GF-D8 (cell line): ENCODE measurements at regions not wholly inside any gene's neighbourhood (a gene's known extent, or its start where the extent isn't known, plus 50 kb on each side); places are given as distances from the start of the nearest gene placed in this dataset.
"Not testable (repeated sequence)": the region's sequence is repeated elsewhere in the genome, so short reads cannot be mapped to it uniquely, and the experiment has no call there.

ENCODE experiments used
- DNase-seq: peaks from one replicate; lab custom pipeline; 2025; lab: John Stamatoyannopoulos, UW

DNA sequence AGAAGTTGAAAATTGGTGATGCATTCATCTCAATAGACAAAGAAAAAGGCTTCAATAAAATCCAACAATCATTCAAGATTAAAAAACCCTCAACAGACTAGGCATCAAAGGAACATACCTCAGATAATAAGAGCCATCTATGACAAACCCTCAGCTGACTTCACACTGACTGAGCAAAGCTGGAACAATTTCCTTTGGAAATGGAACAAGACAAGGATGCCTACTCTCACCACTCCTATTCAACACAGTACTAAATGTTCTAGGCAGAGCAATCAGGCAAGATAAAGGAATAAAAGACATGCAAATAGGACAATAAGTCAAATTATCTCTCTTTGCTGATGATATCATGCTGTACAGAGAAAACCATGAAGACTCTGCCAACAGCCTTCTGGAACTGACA lies 1188.1 kb downstream of the DTWD2 start:
- no peak for DNase-seq

DNA sequence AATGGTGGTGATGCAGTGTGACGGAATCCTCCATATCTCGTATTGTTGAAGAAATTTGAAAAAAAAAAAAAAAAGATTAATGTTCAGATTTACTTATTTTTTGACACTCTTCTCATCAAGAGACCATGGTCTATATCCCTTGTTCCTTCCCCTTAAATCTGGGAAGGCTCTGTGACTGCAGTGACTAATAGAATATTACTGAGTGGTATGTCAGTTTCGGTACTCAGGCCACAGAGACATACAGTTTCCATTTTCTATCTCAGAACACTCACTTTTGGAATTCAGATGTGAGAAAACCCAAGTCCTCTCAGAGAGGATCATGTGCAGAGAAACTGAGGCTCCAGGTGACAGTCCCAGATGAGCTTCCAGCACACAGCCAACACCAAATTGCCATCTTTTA lies 1193.5 kb downstream of the DTWD2 start:
- no peak for DNase-seq

DNA sequence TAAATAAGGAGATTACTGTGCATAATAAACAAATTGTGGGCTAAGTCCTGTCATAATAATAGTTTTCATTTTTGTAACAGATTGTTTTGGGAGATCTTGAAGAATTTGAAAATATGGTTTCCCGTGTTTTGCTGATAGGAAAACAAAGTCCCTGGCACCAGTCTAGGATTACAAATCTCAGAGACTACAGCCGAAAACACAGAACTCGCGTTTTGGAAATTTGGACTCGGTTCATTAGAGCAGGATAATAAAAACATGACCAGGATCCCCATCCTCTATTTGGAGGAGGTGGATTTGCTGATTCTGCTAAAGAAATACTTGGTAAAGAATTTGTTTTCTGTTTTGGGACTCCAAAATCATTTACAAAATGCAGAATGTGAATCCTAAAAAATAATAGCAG lies 1194.4 kb downstream of the DTWD2 start:
- no peak for DNase-seq

DNA sequence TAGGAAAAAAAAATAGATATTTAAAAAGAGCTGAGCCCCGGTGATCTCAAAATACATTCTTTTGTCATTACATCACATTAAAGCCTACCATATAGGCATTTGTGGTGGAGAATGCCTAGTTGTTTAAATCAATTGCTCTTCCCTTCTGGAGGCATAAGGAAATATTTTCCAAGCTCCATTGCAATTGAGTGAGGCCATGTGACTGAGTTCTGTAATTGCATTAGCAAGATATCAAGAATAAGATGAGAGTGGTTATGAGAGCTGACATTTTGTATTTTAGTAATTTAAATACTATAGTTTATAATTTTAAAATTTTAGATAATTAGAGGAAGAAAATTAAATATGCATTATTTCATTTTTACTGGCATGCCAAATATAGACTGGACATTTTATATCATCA lies 1195.9 kb downstream of the DTWD2 start:
- no peak for DNase-seq

DNA sequence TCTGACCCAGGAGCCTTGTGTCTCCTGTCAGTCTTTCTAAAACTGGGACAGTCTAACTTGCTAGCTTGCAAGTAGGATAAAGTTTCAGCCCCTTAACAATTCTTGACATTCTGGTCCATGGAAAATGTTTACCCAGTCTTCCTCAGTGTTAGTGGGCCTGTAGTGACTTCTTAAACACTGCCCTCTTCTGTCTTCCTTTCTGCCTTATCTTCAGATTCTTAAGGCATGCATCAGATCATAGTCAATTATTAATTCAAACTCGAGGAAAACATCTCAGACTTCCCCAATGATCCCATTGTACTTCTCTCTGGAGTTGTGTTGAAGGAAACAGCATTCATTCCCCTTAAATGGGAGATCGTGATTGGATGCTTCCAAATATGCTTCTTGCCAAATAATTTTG lies 1199.8 kb downstream of the DTWD2 start:
- no peak for DNase-seq

DNA sequence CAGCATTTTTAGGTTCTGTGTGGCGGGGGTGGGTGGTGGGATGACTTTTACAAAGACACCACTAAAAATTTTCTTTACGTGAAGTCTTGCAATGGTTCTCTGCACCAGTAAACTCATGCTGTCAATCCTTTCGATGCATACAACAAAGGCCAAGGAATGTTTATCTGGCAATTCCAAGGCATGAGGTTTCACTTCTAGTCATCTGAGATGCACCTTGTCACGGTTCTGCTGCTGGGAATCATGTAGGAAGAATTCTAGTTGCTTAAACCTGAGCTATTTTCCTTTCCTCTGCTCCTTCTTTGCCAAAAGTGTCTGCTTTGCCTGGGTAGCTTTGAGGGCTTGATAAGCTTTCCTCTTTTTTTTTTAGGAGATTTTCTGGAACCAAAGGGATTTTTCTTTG lies 1204.5 kb upstream of the SEMA6A start:
- DNase-seq, result no peak

DNA sequence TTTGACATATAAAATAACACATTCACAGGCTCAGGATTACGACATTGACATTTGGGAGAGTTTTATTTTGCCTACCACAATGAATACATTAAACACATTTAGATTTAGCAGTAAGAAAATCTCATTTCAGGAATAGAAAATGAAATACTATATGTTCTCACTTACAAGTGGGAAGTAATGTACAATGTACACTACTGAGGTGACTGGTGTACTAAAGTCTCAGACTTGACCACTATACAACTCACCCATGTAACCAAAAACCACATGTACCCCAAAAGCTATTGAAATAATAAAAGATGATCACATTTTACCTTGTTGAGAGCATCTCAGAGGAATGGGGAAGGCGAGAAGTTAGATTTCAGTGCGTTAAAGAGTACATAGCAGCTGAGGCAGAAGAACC lies 1202.4 kb upstream of the SEMA6A start:
- DNase-seq, result no peak

DNA sequence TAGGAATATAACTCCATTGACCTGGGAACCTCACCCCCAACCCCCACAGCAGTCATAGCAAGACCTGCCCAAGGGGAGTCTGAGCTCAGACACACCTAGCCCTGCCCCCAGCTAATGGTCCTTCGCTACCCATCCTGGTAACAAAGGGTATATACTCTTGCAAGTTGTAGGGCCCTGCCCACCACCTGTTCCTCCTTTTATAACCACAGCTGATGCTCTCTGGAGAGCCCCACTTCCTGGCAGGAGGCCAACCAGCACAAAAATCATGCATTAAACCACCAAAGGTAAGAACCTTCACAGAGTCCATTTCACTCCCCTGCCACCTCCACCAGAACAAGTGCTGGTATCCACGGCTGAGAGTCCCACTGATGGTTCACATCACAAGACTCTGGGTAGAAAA lies 1195.3 kb upstream of the SEMA6A start:
- DNase-seq, result no peak

DNA sequence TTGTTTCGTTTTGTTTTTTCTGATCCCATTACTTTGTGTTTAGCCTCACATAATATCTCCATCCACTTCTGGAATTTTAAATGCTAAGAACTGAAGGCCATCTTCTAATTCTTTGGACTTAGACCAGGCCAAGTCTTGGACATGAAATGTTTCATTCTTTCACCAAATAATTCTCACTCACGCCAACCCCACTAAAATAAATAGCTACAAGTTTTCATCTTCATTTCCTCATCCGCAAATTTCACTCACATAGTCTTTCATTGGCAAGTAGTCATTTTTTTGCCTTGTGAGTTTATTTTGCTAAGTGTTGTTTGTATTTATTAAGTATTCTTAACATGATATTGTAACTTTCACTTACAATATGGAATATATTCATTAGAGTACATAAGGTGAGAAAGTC lies 1188.6 kb upstream of the SEMA6A start:
- no peak for DNase-seq

DNA sequence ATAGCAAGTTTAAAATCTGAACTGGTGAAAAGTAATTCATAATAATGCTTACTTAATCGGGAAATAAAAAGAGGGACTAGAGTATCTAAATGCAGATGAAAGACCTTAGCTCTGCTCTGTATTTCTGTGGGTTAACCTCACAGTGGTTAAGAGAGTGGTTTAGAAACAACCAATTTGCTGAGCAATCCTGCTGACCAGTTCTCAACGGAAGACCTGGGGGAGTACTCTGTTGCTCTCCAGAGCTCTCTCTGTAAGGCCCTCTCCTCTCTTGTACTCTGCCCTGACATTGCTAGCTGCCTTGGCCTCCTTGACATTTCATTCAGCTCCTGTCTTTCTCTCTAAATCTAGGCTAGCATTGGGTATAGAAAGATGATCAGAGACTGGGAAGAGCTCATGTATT lies 1186.6 kb upstream of the SEMA6A start:
- no peak for DNase-seq

DNA sequence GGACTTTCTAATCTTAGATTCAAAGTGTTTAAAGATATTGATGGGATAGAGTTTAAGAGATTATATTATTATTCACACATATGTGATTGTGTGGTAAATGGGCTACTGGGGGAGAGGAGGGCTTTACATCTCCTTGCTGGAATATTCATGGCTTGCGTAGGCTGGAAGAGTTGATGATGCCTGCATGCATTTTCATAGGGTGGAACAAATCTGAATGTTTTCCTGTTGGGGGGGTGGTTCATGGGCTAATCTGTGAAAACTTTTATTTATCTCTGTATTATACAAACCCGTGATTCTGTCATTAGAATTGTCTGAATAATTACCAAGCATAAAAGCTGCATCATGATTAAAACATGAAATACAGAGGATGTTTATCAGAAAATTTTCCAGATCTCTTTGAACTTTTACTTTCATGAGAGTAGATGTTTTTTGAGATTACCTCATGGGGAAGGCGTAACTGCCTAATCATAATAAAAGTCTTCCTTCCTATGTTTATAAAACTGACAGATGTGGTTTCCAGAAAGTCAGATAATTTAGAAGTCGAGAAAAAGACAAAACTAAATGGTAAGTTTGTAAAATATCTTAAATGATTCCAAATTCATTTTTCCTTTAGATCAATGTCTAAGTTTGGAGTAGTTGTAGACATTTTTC lies 1185.4 kb upstream of the SEMA6A start:
- no peak for DNase-seq

DNA sequence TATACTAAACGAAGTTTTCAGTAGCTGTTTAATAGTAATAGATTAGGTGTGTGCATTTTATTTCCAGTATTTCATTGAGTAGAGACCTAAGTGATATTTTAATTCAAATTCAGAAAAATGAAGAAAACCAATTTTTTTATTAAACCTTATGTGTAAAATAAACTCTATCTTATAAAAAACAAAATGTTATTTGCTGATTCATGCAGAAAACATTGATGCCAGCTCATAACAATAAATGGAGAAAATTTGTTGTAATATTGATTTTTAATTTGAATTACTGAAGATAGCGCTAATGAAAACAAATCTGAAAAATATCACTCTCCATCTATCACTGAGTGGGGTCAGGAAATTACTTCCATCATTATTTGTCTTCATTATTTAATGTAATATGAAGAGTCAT lies 1177.8 kb upstream of the SEMA6A start:
- DNase-seq, result no peak

DNA sequence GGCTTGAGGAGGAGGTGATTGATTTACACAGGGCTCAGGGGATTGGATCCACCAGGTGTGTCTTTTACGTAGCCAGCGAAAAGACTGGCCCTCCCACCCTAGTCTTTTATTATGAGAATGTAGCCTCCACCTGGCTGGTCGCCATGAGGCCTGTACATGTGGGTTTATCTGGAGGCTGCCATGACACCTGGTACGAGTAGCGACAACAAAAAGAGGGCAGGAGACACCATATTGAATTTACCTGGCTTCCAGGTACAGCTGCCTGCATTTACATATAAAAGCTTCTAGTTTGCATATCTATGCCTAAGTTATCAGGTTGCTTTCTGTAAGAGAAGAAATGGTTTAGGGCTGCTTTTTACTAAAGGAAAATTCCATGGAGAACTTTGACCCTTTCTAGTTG lies 1173.7 kb upstream of the SEMA6A start:
- no peak for DNase-seq

DNA sequence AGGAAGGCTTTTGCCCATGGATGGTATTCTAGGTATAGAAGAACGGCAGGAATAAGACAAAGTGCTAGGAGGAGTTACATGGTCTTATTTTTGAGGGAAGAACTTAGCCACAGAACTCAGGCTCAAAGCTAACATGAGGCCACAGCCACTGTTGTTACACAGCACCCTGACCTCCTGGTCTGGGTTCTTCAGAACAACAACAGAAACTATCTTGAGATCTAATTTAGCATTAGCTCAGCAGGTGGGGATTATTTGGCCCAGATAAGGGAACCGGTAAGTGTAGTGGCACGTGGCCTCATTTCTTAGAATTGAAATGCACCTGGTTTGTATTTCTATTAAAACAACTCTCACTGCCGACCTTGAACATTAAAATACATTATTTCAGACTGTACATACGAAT lies 1168.7 kb upstream of the SEMA6A start:
- DNase-seq, result no peak

DNA sequence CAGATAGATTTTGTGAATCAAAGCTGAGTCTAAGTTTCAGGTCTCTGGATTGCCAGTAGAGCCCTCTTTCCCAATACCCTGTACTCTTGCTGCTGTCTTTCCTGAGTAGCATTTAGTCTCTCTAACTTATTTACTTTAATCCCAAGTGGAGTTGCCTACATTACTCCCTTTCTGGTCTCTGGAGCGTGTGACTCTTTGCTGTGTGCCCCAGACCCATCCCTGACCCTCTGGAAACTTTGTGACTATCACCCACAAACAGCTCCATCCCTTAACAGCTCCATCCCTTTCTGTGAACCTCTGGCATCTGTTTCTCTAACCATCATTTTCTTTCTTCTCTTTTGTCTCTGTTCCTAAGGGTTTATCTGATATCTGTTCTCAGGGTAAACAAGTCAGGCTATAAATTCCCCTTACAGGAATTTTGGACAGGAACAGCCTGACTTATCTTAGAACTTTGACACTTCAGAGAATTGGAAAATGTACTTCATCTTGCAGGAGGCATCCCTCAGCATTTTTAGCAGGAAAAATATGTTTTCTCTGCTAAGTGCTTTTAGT lies 1167.1 kb upstream of the SEMA6A start:
- no peak for DNase-seq

DNA sequence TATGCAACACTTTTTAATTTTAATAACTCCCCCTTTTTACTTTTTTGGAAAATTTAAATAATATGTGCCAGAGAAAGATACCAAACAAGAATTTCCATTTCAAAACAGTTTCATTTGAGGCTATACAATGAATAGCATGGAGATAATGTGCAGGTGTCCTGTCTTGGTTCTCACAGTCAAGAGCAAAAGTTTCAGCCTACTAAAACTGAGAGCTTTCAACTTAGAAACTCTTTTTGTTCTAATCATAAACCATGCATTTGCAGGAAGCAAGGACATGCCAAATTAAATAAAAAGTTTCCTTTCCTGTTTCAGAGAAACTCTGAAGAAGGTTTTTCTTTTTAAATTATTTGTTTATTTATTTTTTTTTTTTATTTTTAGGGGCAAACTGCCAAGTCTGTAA lies 1165.6 kb upstream of the SEMA6A start:
- DNase-seq, result no peak

DNA sequence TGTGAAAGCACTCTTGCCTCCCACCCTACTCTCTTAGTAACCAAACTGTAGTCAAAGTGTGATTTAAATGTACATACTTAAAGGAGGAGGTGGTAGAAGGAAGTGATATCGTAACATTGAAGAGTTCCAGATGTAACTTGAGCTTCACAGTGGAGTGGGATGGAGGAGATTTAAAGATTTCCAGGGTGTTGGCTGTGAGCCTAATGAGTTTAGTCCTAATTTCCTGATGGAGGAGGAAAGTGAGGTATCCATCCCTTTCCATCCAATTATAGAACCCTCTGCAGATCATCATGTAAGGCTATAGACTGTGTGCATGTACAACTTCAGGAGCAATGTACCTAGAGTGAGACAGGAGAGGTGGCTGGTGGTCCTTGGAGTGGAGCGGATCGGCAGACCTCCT lies 1163.9 kb upstream of the SEMA6A start:
- no peak for DNase-seq

DNA sequence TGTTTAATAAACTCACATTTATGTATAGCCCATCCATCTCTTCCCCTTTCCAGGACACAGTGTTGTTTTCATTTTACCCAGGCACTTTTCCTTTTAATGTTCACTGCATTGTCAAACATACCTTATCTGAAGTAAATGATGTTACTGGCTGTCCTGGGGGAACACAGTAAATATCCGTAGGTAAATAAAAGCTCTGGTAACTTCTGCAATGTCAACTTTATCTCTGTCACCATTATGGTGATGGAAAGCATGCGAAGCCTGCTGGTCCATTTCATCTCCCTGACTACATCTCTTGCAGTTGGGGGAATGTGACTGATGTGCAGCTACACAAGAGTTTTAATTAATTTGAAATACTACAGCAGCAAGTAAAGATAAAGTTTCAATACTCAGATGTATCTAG lies 1162.1 kb upstream of the SEMA6A start:
- no peak for DNase-seq

DNA sequence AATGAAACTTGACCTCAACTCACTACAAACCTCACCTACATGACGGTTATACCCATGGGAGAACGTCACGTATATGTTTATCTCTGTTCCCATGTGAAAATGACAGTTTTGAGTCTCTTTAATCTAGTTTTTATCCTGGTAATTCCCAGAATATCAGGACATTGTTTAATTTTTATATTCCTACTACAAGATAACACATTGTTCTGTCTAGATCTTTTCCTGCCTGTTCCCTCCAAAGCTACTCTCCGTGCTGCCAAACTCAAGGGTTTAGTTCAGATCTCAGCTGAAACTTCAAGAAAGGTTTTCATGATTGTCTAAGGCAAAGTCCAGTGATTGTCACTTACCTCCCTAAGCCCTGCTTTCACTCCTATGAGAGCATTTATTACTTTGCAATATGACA lies 1159.4 kb upstream of the SEMA6A start:
- no peak for DNase-seq

DNA sequence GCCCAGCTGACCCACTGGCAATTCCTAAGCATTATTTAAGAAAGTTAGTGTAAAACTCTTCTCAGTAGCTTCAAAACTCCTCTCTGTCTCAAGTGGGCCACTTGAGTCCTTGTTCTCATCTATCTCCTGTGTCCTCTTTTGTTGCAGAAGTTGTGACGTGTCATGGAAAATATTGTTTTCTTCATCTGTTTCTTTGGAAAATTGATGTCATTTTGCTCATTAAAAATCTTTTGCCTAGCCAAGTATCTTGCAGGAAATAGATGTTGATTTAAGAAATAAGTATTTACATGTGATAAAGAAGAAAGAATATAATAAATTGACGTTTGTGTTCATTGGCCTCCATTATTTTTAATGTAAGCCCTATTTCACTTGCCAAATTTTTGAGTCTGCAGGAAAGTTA lies 1158.4 kb upstream of the SEMA6A start:
- DNase-seq, result no peak

DNA sequence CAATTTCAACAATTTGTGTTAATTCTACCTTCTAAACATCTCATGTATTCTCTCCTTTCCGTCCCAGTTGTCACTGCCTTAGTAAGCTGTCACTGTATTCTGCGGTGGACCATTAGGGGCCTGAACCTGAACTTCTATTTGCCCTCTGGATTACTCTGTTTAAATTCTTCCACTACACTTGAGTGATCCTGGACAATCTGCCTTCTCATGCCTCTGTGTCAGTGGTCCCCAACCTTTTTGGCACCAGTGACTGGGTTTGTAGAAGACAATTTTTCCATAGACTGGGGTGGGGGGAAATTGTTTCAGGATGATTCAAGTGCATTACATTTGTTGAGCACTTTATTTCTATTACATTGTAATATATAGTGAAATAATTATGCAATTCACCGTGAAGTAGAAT lies 1157.6 kb upstream of the SEMA6A start:
- DNase-seq, result no peak

DNA sequence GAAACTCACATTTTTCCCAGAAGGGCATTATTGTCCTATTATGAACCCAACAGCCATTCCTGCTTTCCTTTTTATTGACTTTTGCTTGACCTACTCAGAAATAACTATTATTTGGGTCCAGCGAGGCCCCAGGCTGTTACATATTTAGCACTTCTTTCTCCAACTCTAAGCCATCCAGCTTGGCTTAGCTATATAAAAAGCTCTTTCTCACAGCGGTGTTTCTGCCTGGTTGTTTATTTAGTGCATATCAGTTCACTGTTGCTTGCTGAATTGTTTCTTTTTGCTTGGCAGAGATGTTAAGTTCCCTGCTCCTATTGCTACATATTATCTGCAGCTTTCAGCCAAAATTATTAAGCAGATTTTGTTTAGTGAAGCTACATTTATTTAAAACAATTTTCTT lies 1156.8 kb upstream of the SEMA6A start:
- no peak for DNase-seq

DNA sequence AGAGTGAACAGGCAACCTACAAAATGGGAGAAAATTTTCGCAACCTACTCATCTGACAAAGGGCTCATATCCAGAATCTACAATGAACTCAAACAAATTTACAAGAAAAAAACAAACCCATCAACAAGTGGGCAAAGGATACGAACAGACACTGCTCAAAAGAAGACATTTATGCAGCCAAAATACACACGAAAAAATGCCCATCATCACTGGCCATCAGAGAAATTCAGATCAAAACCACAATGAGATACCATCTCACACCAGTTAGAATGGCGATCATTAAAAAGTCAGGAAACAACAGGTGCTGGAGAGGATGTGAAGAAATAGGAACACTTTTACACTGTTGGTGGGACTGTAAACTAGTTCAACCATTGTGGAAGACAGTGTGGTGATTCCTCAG lies 1146.2 kb upstream of the SEMA6A start:
- not testable (repeated sequence) for DNase-seq

DNA sequence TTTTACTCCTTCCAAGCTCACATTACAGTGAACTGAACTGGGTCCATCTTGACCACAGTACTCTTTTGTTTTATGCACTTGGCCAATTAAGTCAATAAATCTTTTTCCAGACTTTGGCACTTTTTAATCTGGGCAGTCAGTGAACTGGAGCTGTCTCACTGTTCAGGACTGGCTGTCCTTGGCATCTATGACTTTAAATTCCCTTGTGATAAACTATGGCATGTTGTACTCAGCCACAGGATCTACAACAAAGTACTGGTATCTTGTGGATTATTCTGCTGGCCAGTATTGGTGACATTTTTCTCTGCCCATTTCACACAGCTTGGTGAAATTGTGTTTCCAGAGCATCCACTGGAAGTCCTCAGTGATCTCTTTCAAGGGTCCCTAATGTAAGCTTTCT lies 1144.8 kb upstream of the SEMA6A start:
- no peak for DNase-seq
